ENCODE measurements at regions not wholly inside any gene's neighbourhood (a gene's known extent, or its start where the extent isn't known, plus 50 kb on each side); places are given as distances from the start of the nearest gene placed in this dataset.

DNA sequence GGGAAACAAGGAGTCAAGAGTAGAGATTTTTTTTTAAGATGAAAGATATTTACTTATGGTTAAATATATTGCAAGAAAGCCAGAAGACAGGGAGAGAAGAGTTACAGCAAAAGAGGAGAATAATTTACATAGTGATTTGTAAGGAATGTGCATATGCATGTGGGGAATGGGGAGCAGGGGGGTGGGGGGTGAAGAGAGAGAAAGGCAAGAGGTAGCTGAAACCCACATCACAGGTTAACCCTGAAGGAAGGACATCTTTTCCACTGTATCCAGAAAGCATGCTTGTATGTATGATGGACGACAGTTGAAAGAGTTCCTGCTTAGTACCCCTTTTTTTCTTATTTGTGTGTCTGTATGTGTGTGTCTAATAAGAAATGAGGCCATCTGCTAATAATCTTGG, 371.9 kb downstream of the RAD51AP2 start:
- Histone ChIP-seq H3K9me2 (replicated peaks; ENCODE audit: insufficient read depth, low read length) (no peaks in the 10 kb centered on the region), H3K4me3 (ENCODE audit: insufficient read depth, low read length, poor library complexity, severe bottlenecking) (no peak overlapping the region), H3K36me3 (ENCODE audit: low read length) (no peaks in the 10 kb centered on the region), H3K4me2 (ENCODE audit: low read depth, low read length, poor library complexity, severe bottlenecking) (no peak overlapping the region), H3K27ac (ENCODE audit: low read depth, low read length) (no peak overlapping the region), H3K79me2 (ENCODE audit: insufficient read depth, low read length) (no peaks in the 10 kb centered on the region), H4K20me1 (ENCODE audit: low read depth, low read length) (no peaks in the 10 kb centered on the region), H3K9ac (ENCODE audit: low read length) (no peak overlapping the region), H3F3A (ENCODE audit: insufficient read depth) (no peaks in the 10 kb centered on the region), H3K9me3 (ENCODE audit: insufficient read depth, low read length) (no peaks in the 10 kb centered on the region), H2AFZ (ENCODE audit: low read depth, low read length, severe bottlenecking) (no peak overlapping the region), H3K27me3 (ENCODE audit: low read length) (no peaks in the 10 kb centered on the region)
- TF ChIP-seq EZH2phosphoT487 (conservative IDR thresholded peaks at IDR 0.05; ENCODE audit: low read length): no peak
- TF ChIP-seq, protein P1, sequence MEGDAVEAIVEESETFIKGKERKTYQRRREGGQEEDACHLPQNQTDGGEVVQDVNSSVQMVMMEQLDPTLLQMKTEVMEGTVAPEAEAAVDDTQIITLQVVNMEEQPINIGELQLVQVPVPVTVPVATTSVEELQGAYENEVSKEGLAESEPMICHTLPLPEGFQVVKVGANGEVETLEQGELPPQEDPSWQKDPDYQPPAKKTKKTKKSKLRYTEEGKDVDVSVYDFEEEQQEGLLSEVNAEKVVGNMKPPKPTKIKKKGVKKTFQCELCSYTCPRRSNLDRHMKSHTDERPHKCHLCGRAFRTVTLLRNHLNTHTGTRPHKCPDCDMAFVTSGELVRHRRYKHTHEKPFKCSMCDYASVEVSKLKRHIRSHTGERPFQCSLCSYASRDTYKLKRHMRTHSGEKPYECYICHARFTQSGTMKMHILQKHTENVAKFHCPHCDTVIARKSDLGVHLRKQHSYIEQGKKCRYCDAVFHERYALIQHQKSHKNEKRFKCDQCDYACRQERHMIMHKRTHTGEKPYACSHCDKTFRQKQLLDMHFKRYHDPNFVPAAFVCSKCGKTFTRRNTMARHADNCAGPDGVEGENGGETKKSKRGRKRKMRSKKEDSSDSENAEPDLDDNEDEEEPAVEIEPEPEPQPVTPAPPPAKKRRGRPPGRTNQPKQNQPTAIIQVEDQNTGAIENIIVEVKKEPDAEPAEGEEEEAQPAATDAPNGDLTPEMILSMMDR (IDR thresholded peaks at IDR 0.05; ENCODE audit: insufficient read depth, low read length, poor library complexity, severe bottlenecking): no peak

DNA sequence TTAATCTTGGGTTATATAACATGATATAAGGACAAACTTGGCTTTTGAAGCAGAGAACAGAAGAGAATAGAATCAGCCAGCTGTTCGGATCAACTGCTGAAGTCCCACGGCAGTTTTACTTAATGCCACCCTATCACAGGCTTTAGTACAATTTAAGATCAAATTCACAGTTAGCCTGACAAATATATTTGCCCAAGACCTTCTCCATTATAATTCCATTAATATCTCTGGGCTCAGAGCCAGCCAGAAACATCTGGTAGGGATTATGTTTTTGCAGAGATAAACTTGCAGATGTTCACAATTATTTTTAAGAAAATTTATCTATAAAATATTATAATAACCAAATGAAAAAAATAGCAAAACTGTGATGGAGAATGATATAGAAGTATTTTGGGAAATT, 381.4 kb downstream of the RAD51AP2 start:
- no peaks in the 10 kb centered on the region for H3K36me3 ChIP-seq (ENCODE audit: low read length)
- H3K9me2 ChIP-seq (replicated peaks; ENCODE audit: insufficient read depth, low read length): no peaks in the 10 kb centered on the region
- no peak overlapping the region for H3K4me3 ChIP-seq (ENCODE audit: insufficient read depth, low read length, poor library complexity, severe bottlenecking)
- H3K9ac ChIP-seq (ENCODE audit: low read length): no peak overlapping the region
- H3K27me3 ChIP-seq (ENCODE audit: low read length): no peaks in the 10 kb centered on the region
- no peak overlapping the region for H3K4me2 ChIP-seq (ENCODE audit: low read depth, low read length, poor library complexity, severe bottlenecking)
- H4K20me1 ChIP-seq (ENCODE audit: low read depth, low read length): no peaks in the 10 kb centered on the region
- H2AFZ ChIP-seq (ENCODE audit: low read depth, low read length, severe bottlenecking): no peak overlapping the region
- H3K27ac ChIP-seq (ENCODE audit: low read depth, low read length): no peak overlapping the region
- H3F3A ChIP-seq (ENCODE audit: insufficient read depth): no peaks in the 10 kb centered on the region
- H3K9me3 ChIP-seq (ENCODE audit: insufficient read depth, low read length): no peaks in the 10 kb centered on the region
- TF ChIP-seq, protein P1 (IDR thresholded peaks at IDR 0.05; ENCODE audit: insufficient read depth, low read length, poor library complexity, severe bottlenecking): no peak
- no peak for TF ChIP-seq EZH2phosphoT487 (conservative IDR thresholded peaks at IDR 0.05; ENCODE audit: low read length)
- no peaks in the 10 kb centered on the region for H3K79me2 ChIP-seq (ENCODE audit: insufficient read depth, low read length)

DNA sequence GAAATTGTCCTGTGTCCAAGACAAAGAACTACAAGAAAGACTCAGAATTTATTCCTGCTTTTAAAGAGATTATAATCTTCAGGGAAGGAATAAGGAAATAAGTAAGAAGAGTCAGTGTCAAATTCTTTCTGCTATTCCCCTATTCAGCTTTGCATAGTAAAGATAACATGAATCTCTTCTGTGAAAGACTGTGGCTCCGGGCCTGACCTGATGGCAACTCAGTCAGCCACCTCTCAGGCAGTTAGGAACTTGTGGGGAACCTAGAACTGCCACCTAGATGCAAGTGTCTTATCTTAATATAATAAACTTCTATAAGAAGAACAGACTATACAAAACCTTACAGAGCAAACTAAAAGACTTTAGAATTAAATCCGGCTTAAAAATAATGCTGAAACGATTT, 382.0 kb downstream of the RAD51AP2 start:
- TF ChIP-seq, protein P1 (IDR thresholded peaks at IDR 0.05; ENCODE audit: insufficient read depth, low read length, poor library complexity, severe bottlenecking): no peak
- no peak for TF ChIP-seq EZH2phosphoT487 (conservative IDR thresholded peaks at IDR 0.05; ENCODE audit: low read length)
- Histone ChIP-seq H3F3A (ENCODE audit: insufficient read depth) (no peaks in the 10 kb centered on the region), H4K20me1 (ENCODE audit: low read depth, low read length) (no peaks in the 10 kb centered on the region)

More for the DNA sequence above, 382.0 kb downstream of the RAD51AP2 start:
- Histone ChIP-seq H3K9ac (ENCODE audit: low read length) (no peak overlapping the region), H3K9me3 (ENCODE audit: insufficient read depth, low read length) (no peaks in the 10 kb centered on the region), H2AFZ (ENCODE audit: low read depth, low read length, severe bottlenecking) (no peak overlapping the region), H3K9me2 (replicated peaks; ENCODE audit: insufficient read depth, low read length) (no peaks in the 10 kb centered on the region), H3K79me2 (ENCODE audit: insufficient read depth, low read length) (no peaks in the 10 kb centered on the region), H3K36me3 (ENCODE audit: low read length) (no peaks in the 10 kb centered on the region), H3K27ac (ENCODE audit: low read depth, low read length) (no peak overlapping the region), H3K4me2 (ENCODE audit: low read depth, low read length, poor library complexity, severe bottlenecking) (no peak overlapping the region), H3K27me3 (ENCODE audit: low read length) (no peaks in the 10 kb centered on the region), H3K4me3 (ENCODE audit: insufficient read depth, low read length, poor library complexity, severe bottlenecking) (no peak overlapping the region)

Measured in SU-DHL-6 (cell line).